IMR-90 (cell line): ENCODE measurements at regions not wholly inside any gene's neighbourhood (a gene's known extent, or its start where the extent isn't known, plus 50 kb on each side); places are given as distances from the start of the nearest gene placed in this dataset.
A peak's percentile ranks its signal among the peaks of the same experiment; 100 is the strongest.

Experiments used
- ATAC-seq: fragments of 200-7000 bp; cut with Tn5 transposase; 2 replicates; pipeline ENCODE4 v1.9.1; 2020; ENCODE audit warnings: low read depth, mild to moderate bottlenecking, moderate library complexity
- BruUV-seq: library from RNA; stranded (reverse); fragments of 400-500 nt; replicated peaks from 2 replicates; lab custom pipeline; 2021; lab: Mats Ljungman, UMichigan
- CTCF ChIA-PET: fragments of 300-600 bp; formaldehyde crosslinking; extraction: SDS; loops from one replicate; lab custom pipeline; 2021; ENCODE audit warnings: antibody characterized with exemption; lab: Yijun Ruan, JAX
- POLR2A ChIA-PET: fragments of 300-600 bp; sonication (Branson Sonifier 250); formaldehyde crosslinking; loops from one replicate; lab custom pipeline; 2022; ENCODE audit warnings: antibody characterized with exemption; ENCODE audit not compliant: unreplicated experiment; lab: Charles Lee
- DNase-seq: peaks from one replicate; pipeline ENCODE4 v3.0.0; 2013
- H2AFZ ChIP-seq: replicated peaks from 2 replicates; pipeline ENCODE3; 2013; ENCODE audit warnings: low read length, mild to moderate bottlenecking; ENCODE audit not compliant: poor library complexity
- H2AK5ac ChIP-seq: 2 replicates; pipeline ENCODE4 v1.6.1; 2013; ENCODE audit warnings: low read depth, low read length, inconsistent platforms
- H2AK9ac ChIP-seq: replicated peaks from 2 replicates; pipeline ENCODE3; 2013; ENCODE audit warnings: mild to moderate bottlenecking, low read depth, low read length, moderate library complexity; ENCODE audit not compliant: poor library complexity
- H2BK120ac ChIP-seq: 2 replicates; pipeline ENCODE4 v1.6.1; 2013; ENCODE audit warnings: low read depth, low read length, inconsistent platforms
- H2BK15ac ChIP-seq: 3 replicates; pipeline ENCODE4 v1.6.1; 2013; ENCODE audit warnings: low read depth, low read length, inconsistent platforms
- H2BK20ac ChIP-seq: 2 replicates; pipeline ENCODE4 v1.6.1; 2013; ENCODE audit warnings: low read depth, mild to moderate bottlenecking, inconsistent platforms, low read length, moderate library complexity
- H2BK5ac ChIP-seq: 2 replicates; pipeline ENCODE4 v1.6.1; 2013; ENCODE audit warnings: mild to moderate bottlenecking, low read depth, low read length, inconsistent platforms; ENCODE audit not compliant: poor library complexity, severe bottlenecking
- H3K14ac ChIP-seq: replicated peaks from 2 replicates; pipeline ENCODE4 v1.6.1; 2013; ENCODE audit warnings: low read depth, low read length, inconsistent platforms
- H3K18ac ChIP-seq: 2 replicates; pipeline ENCODE4 v1.6.1; 2013; ENCODE audit warnings: low read depth, low read length, control low read depth
- H3K23ac ChIP-seq: 2 replicates; pipeline ENCODE4 v1.6.1; 2013; ENCODE audit warnings: low read depth, low read length, inconsistent platforms
- H3K27ac ChIP-seq: 2 replicates; pipeline ENCODE4 v1.5.1; 2013; ENCODE audit warnings: mild to moderate bottlenecking, control low read depth, low read length; ENCODE audit not compliant: insufficient read depth
- H3K27me3 ChIP-seq: 2 replicates; pipeline ENCODE4 v1.6.1; 2013; ENCODE audit warnings: low read length; ENCODE audit not compliant: control insufficient read depth, insufficient read depth
- H3K36me3 ChIP-seq: 2 replicates; pipeline ENCODE4 v1.6.1; 2013; ENCODE audit warnings: low read length, mixed read lengths; ENCODE audit not compliant: control insufficient read depth, insufficient read depth
- H3K4ac ChIP-seq: 2 replicates; pipeline ENCODE4 v1.6.1; 2013; ENCODE audit warnings: low read depth, low read length, inconsistent platforms
- H3K4me1 ChIP-seq: 2 replicates; pipeline ENCODE4 v1.6.1; 2013; ENCODE audit warnings: low read length, mixed read lengths; ENCODE audit not compliant: control insufficient read depth, insufficient read depth
- H3K4me2 ChIP-seq: 2 replicates; pipeline ENCODE4 v1.6.1; 2013; ENCODE audit warnings: low read depth, mild to moderate bottlenecking, control low read depth, low read length, moderate library complexity
- H3K4me3 ChIP-seq: 2 replicates; pipeline ENCODE4 v1.5.1; 2013; ENCODE audit warnings: low read depth, mild to moderate bottlenecking, control low read depth, low read length, moderate library complexity; ENCODE audit not compliant: insufficient read depth
- H3K56ac ChIP-seq: 2 replicates; pipeline ENCODE4 v1.6.1; 2013; ENCODE audit warnings: low read length, inconsistent platforms; ENCODE audit not compliant: insufficient read depth; ENCODE audit errors: extremely low read depth
- H3K79me1 ChIP-seq, 2 experiments: 2 replicates each; pipeline ENCODE4 v1.6.1; 2013; ENCODE audit warnings: low read length in 2 of 2, inconsistent platforms in 1 of 2, low read depth in 1 of 2
- H3K9ac ChIP-seq: 2 replicates; pipeline ENCODE4 v1.6.1; 2013; ENCODE audit warnings: low read depth, low read length, control low read depth
- H3K9me1 ChIP-seq: 2 replicates; pipeline ENCODE4 v1.6.1; 2013; ENCODE audit warnings: low read length, inconsistent platforms; ENCODE audit not compliant: insufficient read depth
- H3K9me3 ChIP-seq: 2 replicates; pipeline ENCODE4 v1.6.1; 2013; ENCODE audit warnings: low read length; ENCODE audit not compliant: control insufficient read depth, insufficient read depth
- H4K20me1 ChIP-seq: 2 replicates; pipeline ENCODE4 v1.6.1; 2013; ENCODE audit warnings: low read length, inconsistent platforms; ENCODE audit not compliant: insufficient read depth
- H4K5ac ChIP-seq: 2 replicates; pipeline ENCODE4 v1.6.1; 2013; ENCODE audit warnings: mild to moderate bottlenecking, low read depth, low read length, control low read depth
- H4K8ac ChIP-seq, 2 experiments: 2 replicates each; pipeline ENCODE4 v1.6.1; 2013; ENCODE audit warnings: low read depth in 2 of 2, low read length in 2 of 2, control low read depth in 1 of 2, inconsistent platforms in 1 of 2
- H4K91ac ChIP-seq: 2 replicates; pipeline ENCODE4 v1.6.1; 2013; ENCODE audit warnings: low read depth, low read length, inconsistent platforms; ENCODE audit not compliant: insufficient read depth
- CEBPB ChIP-seq: IDR thresholded peaks from 2 replicates; pipeline ENCODE4 v1.6.1; 2012; ENCODE audit warnings: low read depth, low read length, improper control_type of control experiment
- CHD1 ChIP-seq: IDR thresholded peaks from 2 replicates; pipeline ENCODE4 v1.6.1; 2012; ENCODE audit warnings: low read depth, low read length, improper control_type of control experiment
- FOS ChIP-seq: fragments of 150-350 bp; IDR thresholded peaks from 2 replicates; pipeline ENCODE4 v1.6.1; 2016; ENCODE audit warnings: low read depth, low read length
- MAFK ChIP-seq: IDR thresholded peaks from 2 replicates; pipeline ENCODE4 v1.6.1; 2012; ENCODE audit warnings: low read depth, low read length, improper control_type of control experiment
- MXI1 ChIP-seq: IDR thresholded peaks from 2 replicates; pipeline ENCODE4 v1.6.1; 2012; ENCODE audit warnings: low read depth, mild to moderate bottlenecking, low read length, moderate library complexity, borderline replicate concordance
- NFE2L2 ChIP-seq: fragments of 150-350 bp; IDR thresholded peaks from 2 replicates; pipeline ENCODE4 v1.6.1; 2016; ENCODE audit warnings: low read depth, mild to moderate bottlenecking, low read length
- POLR2A ChIP-seq: IDR thresholded peaks from 2 replicates; pipeline ENCODE4 v1.6.1; 2012; ENCODE audit warnings: mild to moderate bottlenecking, low read depth, low read length
- RAD21 ChIP-seq: IDR thresholded peaks from 2 replicates; pipeline ENCODE4 v1.6.1; 2012; ENCODE audit warnings: low read length, improper control_type of control experiment
- RFX5 ChIP-seq: IDR thresholded peaks from 2 replicates; pipeline ENCODE4 v1.8.0; 2012; ENCODE audit warnings: low read depth, mild to moderate bottlenecking, low read length, moderate library complexity
- SMC3 ChIP-seq: fragments of 150-350 bp; IDR thresholded peaks from 2 replicates; pipeline ENCODE4 v1.6.1; 2016; ENCODE audit warnings: low read depth, mild to moderate bottlenecking, antibody characterized with exemption, low read length, moderate library complexity
- USF2 ChIP-seq: fragments of 150-350 bp; IDR thresholded peaks from 2 replicates; pipeline ENCODE4 v1.6.1; 2017; ENCODE audit warnings: mild to moderate bottlenecking, antibody characterized with exemption, low read length, low read depth
- WGBS, 2 experiments: methylation state at CpG; one replicate each; pipeline versions ENCODE4 v1.1.5 to v1.1.7; 2013; ENCODE audit warnings: missing lambda C conversion rate in 2 of 2; ENCODE audit not compliant: insufficient read length in 1 of 2; ENCODE audit errors: extremely low coverage in 2 of 2; 5-methylcytosine and 5-hydroxymethylcytosine counted together
- dilution Hi-C: fragments of 300-500 bp; cut with HindIII; formaldehyde crosslinking; loops from one replicate; pipeline ENCODE4 v1.14.3; 2018; ENCODE audit warnings: low sequenced_read_pairs; ENCODE audit not compliant: unreplicated experiment
- in situ Hi-C: fragments of 300-500 bp; cut with MboI; formaldehyde crosslinking; loops from 3 replicates; pipeline ENCODE4 v1.14.3; 2019; ENCODE audit warnings: low sequenced_read_pairs, inconsistent platforms, mixed read lengths
- intact Hi-C: fragments of 100-400 bp; cut with micrococcal nuclease; formaldehyde crosslinking; loops from 2 replicates; pipeline ENCODE4 v1.10.0; 2022

DNA sequence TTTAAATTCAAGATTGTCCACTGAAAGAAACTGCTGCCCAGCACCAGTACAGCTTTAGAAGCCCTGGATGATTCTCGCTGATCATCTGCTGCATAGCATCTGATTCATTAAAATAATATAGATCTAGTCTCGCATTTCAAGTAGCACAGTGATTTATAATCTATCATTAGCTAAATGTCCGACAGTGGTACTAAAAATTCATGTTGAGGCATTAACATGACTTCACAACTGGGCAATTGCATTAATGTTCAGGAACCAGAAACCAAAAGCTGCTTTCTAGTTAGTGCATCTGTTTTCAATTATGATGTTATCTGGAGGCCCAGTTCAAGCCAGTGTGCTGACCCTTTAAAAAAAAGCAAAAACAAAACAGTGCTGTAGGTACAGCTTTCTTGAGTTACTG, 1987.2 kb upstream of the SEL1L start:
- BruUV-seq = no TSS peak
- dilution Hi-C loops = no loop called here
- ATAC-seq = peak; percentile 69

More for the DNA sequence above, 1987.2 kb upstream of the SEL1L start:
- Histone ChIP-seq H3K56ac (no peak overlapping the region), H3K79me1 (no peaks in the 10 kb centered on the region), H2AK5ac (no peak overlapping the region), H3K14ac (no peak overlapping the region), H3K36me3 (no peaks in the 10 kb centered on the region), H4K8ac (no peak overlapping the region), H2BK5ac (no peak overlapping the region), H3K4ac (no peak overlapping the region), H2BK15ac (no peak overlapping the region), H4K20me1 (no peaks in the 10 kb centered on the region), H3K4me2 (peak overlapping the region; percentile 45), H2AFZ (no peak overlapping the region), H3K27me3 (no peaks in the 10 kb centered on the region), H4K5ac (no peak overlapping the region), H3K18ac (no peak overlapping the region; the same call in 1 of the 2 replicates), H3K23ac (no peak overlapping the region), H3K9me3 (no peaks in the 10 kb centered on the region), H3K4me1 (peaks cover 3% of the 10 kb centered on the region; the same call in 1 of the 2 replicates), H4K91ac (no peak overlapping the region), H2BK120ac (no peak overlapping the region), H3K27ac (no peak overlapping the region), H2BK20ac (no peak overlapping the region), H3K4me3 (no peak overlapping the region), H2AK9ac (no peak overlapping the region), H3K9ac (no peak overlapping the region), H3K9me1 (no peaks in the 10 kb centered on the region; the same call in 1 of the 2 replicates)
- intact Hi-C loops = no loop called here
- ChIA-PET CTCF (no interaction called here), POLR2A (no interaction called here)
- in situ Hi-C loops = no loop called here
- no CpG with 5 or more reads among the region's 3 CpGs for WGBS, 2 experiments
- peak; percentile 88 for DNase-seq
- no peak for TF ChIP-seq USF2
- TF ChIP-seq RFX5 = no peak
- no peak for TF ChIP-seq MXI1
- no peak for TF ChIP-seq CHD1
- TF ChIP-seq FOS = no peak
- no peak for TF ChIP-seq RAD21
- TF ChIP-seq SMC3 = no peak
- TF ChIP-seq NFE2L2 = no peak
- no peak for TF ChIP-seq MAFK
- TF ChIP-seq POLR2A = no peak
- TF ChIP-seq CEBPB = no peak
